DMS153 treated with DMSO at 0.1 percent for 48 hours (cell line): ENCODE measurements at regions not wholly inside any gene's neighbourhood (a gene's known extent, or its start where the extent isn't known, plus 50 kb on each side); places are given as distances from the start of the nearest gene placed in this dataset.

ENCODE experiments used
- DNase-seq: peaks from one replicate; lab custom pipeline; 2025; ENCODE audit not compliant: unreplicated experiment; lab: John Stamatoyannopoulos, UW

DNA sequence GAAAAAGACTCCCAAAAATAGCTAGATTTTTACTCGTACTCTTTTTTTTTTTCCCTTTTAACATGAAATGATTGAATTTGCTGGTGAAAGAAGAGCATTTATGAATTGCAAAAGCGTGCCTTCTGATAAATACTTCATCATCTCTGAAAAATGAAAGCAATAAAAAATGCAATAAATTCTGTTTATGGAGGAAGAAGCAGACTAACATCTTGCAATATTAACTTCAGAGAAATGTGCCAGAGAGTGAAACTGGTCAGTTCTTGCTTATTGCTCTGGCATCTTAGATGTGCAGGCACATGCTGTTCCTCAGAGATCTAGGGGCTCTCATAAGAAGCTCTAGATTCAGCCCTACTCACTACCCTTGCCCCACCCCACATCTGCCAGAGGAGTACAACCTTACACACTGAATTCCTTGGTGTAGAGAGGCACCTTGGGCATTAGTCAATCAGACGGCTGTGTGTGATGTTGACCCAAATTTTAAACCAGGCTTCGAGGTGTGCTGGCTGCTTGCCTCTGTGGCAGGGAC, 891.1 kb upstream of the GHITM start:
- DNase-seq = no peak

DNA sequence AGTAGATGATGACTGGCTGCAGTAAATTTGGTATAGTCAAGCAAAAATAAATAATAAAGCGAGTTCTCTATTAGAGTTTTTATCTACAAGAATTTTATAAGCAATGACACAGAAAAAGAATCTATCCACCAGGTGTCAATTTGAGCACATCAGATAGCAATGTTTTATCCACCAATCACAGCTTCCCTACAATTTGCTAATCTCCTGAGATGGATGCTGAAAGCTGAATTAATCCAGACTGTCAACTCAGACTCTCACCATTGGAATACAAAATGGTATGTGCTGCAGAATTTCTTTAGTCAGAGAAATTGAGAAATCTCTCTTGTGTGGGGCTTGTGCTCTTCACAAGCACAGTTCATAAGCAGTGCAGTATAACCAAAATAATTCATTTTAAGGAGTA, 888.9 kb upstream of the GHITM start:
- DNase-seq = no peak

DNA sequence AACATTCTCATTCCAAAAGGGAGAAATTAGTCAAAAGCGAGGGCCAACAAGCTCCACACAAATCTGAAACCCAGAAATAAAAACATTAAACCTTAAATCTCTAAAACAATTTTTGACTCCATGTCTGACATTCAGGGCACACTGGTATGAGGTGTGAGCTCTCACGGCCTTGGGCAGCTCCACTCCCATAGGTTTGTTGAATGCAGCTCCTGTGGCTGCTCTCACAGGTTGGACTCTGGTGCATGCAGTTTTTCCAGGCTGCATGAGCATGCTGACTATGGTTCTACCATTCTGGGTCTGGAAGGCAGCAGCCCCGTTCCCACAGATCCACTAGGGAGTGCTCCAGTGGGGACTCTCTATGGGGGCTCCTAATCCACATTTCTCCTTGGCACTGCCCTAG, 887.1 kb upstream of the GHITM start:
- DNase-seq = no peak

DNA sequence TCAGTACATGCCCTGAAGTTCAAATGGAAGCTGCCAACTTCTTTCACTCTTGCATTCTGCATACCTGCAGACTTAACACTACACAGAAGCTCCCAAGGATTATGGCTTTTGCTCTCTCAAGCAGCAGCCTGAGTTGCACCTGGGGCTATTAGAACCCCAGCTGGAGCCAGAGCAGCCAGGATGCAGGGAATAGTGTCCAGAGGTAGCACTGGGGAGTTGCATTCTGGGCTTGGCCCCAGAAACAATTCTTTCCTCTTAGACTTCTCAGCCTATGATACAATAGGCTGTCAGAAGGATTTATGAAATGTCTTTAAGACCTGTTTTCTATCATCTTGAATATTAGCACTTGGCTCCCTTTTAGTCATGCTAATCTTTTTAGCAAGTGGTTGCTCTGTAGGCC, 886.7 kb upstream of the GHITM start:
- DNase-seq = no peak

DNA sequence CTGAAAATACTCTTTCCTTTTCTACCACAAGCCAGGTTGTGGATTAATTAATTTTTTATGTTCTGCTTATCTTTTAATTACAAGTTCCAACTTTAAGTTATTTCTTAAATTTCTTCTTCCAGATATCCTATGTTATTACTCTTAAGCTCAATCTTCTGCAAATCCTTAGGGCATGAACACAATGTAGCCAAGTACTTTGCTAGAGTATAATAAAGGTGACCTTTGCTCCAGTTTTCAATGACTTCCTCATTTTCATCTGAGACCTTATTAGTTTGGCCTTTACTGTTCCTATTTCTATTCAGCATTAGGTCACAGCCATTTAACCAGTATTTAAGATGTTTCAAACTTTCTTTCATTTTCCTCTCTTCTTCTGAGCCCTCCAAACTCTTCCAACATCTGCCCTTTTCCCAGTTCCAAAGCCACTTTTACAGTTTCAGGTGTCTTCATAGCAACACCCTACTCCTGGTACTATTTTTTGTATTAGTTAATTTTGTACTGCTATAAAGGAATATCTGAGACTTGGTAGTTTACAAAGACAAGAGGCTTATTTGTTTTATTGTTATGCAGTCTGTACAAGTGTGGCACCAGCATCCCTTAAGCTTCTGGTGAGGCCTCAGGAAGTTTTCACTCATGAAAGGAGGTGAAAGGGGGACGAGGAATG, 886.2 kb upstream of the GHITM start:
- DNase-seq = no peak

- DNase-seq = no peak
Measured at GRCh38 chr10:83254698-83255097, 884.6 kb upstream of the GHITM start.

- no peak for DNase-seq
Measured at GRCh38 chr10:83262434-83262833, 876.9 kb upstream of the GHITM start.

DNA sequence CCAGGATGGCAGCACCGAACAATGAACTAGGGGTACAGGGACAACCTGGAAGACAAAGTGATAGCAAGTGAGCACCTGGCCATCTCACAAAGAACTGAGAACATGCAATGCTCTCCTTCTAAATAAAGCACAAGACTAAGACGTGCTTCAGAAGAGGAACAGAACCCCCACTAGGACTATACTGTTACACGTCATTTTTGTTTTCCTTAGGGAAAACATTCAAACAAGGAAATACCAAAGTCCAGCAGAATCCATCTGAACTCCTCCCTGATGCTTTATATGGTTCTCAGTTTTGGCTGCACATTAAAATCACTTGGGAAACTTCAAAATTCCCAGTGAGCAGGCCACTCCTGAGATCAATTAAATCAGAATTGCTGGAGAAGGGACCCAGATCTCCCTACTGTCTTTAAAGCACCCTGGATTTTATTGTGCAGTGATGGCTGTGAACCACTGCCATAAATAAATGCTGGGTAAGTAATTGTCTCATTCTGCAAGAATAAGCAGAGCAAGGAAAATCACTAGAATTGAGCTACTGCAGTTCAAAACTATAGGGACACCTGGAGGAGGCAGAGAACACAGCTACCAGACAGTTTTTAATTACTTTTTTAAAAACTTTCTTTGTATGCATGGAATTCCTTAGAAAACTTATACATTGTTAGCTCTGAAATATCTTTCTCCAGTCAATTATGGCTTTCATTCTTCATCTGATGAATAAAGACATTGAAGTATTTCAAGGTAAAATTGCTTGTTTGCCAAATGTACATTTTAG, 866.5 kb upstream of the GHITM start:
- no peak for DNase-seq

GRCh38 chr10:83274088-83274487, 865.2 kb upstream of the GHITM start:
- DNase-seq = no peak

DNA sequence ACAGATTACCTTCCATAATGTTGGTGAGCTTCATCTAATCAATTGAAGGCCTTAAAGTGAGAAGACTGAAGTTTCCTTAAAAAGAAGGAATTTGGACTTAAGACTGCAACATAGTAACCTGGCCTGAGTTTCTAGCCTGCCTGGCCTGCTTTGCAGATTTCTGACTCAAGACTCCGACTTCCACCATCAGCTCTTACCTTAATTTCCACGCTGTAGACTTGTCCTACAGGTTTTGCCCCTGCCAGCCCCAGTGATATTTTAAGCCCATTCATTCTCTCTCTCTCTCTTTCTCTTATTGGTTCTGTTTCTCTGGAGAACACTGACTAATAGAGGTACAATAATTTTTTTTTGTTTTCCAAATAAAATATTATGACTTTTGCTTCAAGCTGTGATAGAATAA, 862.3 kb upstream of the GHITM start:
- DNase-seq = no peak

- DNase-seq = no peak
Measured at GRCh38 chr10:83283151-83283550, 856.2 kb upstream of the GHITM start.

DNA sequence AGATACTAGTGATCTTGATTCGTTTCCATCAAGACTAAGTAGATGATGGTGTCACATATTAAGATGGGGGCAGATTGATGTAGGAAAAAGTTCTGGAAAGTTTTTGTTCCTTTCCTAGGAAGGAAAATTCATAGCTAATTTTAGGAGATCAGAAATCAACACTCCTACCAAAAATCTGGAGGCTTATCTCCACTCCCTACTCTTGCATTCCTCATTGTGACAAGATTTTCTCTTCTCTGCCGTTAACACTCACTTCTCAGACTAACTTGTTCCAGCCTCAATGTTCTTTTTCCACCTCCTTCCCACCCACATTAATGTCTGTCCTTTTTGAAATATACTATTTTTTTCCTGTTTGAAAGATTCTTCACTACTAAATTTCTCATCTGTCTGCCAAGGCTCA, 851.9 kb upstream of the GHITM start:
- no peak for DNase-seq

DNA sequence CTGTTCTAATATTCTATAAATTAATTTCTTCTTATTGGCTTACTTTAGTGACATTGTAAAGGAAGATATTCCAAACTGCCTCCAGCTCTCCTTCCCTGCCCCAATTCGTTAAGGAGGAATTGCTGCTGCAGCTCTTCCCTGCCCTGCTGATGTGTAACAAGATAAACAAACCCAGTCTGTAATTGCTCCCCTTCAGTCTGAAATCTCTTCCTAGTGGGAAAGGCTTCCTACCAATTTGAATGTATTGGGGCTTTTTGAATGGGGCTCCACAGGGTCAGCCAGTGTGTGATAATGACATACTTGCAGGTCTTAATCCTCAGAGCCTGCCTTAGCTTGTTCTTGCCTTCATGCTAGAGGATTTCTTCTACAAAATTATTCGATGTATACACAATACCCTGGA, 849.9 kb upstream of the GHITM start:
- DNase-seq = no peak

- DNase-seq = no peak
Measured at GRCh38 chr10:83289948-83290347, 849.4 kb upstream of the GHITM start.

DNA sequence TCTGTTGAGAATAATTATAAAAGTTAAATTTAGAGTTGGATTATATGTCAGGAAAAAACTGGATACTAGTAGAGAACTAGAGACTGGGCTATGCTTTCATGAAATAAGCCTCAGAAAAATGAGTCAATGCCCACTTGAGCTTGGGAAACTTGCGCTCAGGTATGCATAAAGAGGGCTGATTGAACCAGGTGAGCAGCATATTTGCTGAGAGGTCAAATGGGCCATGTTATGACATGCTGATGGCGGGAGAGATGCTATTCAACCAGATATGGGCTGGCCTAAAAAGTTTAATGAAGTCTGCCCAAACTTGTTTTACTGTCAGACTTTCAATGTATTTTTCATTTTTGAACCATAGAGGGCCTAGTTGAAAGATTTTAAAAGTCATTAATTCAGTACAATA, 837.6 kb upstream of the GHITM start:
- no peak for DNase-seq

GRCh38 chr10:83302623-83303022, 836.7 kb upstream of the GHITM start:
- no peak for DNase-seq

GRCh38 chr10:83310688-83311087, 828.6 kb upstream of the GHITM start:
- no peak for DNase-seq

GRCh38 chr10:83312570-83312969, 826.7 kb upstream of the GHITM start:
- no peak for DNase-seq

- no peak for DNase-seq
Measured at GRCh38 chr10:83332690-83333089, 806.6 kb upstream of the GHITM start.

DNA sequence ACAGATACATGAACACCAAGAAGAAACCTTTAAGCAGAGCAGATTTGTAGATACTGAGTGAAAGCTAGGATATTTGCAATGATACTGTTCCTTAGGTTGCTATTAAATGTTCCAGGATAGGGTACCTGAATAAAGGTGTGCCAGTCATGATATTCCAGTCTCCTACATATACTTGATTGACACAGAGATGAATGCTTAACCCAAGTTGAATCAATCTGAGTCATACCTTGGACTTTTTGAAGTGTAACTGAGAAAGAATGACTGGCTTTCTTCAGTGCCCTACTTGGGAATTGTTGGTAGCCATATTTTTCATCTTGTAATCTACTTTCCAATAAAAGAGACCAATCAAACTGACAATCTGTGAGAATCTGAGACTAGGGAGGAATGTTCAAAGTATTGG, 805.7 kb upstream of the GHITM start:
- no peak for DNase-seq

DNA sequence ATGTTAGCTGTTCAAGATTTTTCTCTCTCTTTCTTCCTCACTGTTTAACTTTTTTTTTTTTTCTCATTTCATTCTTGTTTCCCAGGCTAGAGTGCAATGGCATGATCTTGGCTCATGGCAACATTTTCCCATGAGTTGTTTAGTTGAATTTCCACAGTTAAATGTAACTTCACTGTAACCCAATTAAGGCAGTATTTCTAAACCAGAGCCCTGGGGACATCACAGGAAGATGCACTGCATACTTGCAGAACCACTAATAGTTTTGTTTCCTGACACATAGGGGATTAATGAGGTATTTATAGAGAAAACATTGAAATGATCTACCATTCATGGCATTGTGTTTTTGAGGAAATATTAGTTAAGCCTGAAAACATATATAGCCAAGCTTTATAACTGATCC, 795.6 kb upstream of the GHITM start:
- no peak for DNase-seq

- no peak for DNase-seq
Measured at GRCh38 chr10:83346266-83346910, 792.9 kb upstream of the GHITM start.
